ENCODE measurements at regions not wholly inside any gene's neighbourhood (a gene's known extent, or its start where the extent isn't known, plus 50 kb on each side); places are given as distances from the start of the nearest gene placed in this dataset.

DNA sequence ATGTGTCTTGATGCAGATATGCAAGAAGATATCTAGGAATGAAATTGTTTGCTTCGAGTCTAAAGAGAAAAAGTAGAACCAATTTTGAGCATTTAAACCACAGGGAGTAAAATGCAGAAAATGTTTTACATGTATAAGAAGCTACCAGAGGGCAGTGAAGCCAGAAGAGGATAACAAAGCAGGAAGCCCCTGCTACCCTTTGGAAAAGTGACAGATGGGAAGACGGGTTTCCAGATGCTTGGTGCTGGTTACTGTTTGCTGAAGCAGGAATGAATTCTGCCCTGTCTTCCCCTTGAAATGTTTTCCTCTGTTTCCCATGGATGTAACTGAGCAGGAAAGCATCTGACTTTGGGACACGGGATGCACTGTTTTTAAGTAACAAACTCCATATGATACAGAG is 822.2 kb downstream of the MRPL39 start:
- DNase-seq (no peak), ATAC-seq (no peak)
- intact Hi-C loops (cut with DNase I, micrococcal nuclease), result no loop called here
- no peaks in the 10 kb centered on the region for H3K4me1 ChIP-seq (ENCODE audit: low read depth)
- TF ChIP-seq, protein P1, sequence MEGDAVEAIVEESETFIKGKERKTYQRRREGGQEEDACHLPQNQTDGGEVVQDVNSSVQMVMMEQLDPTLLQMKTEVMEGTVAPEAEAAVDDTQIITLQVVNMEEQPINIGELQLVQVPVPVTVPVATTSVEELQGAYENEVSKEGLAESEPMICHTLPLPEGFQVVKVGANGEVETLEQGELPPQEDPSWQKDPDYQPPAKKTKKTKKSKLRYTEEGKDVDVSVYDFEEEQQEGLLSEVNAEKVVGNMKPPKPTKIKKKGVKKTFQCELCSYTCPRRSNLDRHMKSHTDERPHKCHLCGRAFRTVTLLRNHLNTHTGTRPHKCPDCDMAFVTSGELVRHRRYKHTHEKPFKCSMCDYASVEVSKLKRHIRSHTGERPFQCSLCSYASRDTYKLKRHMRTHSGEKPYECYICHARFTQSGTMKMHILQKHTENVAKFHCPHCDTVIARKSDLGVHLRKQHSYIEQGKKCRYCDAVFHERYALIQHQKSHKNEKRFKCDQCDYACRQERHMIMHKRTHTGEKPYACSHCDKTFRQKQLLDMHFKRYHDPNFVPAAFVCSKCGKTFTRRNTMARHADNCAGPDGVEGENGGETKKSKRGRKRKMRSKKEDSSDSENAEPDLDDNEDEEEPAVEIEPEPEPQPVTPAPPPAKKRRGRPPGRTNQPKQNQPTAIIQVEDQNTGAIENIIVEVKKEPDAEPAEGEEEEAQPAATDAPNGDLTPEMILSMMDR (IDR thresholded peaks at IDR 0.05), result no peak
- H3K4me3 ChIP-seq, result no peak overlapping the region
- peaks cover 3% of the 10 kb centered on the region for H3K9me3 ChIP-seq
- no peaks in the 10 kb centered on the region for H3K36me3 ChIP-seq (ENCODE audit: low read depth)

DNA sequence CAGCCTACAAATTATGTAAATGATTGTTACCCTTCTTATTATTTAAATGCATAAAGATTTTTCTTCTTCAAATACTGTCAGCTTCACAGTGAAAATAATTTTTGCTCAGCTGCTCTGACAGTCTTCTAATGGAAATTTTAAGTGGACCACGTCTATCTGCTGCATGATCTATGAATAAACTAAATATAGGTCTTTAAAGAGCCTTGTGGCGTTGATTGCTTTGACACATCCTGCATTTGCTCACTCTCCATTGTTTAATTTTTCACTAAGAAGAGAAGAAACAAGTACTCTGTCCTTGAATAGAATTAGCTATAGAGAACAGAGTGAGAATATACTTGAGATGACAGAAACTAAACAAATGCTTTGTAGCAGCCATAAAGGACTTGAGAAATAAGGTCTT is 826.1 kb downstream of the MRPL39 start:
- ATAC-seq (no peak), DNase-seq (no peak)
- TF ChIP-seq, protein P1 (IDR thresholded peaks at IDR 0.05), result no peak
- Histone ChIP-seq H3K4me3 (no peak overlapping the region), H3K36me3 (ENCODE audit: low read depth) (no peaks in the 10 kb centered on the region), H3K4me1 (ENCODE audit: low read depth) (no peaks in the 10 kb centered on the region), H3K9me3 (peaks cover 6% of the 10 kb centered on the region)
- intact Hi-C loops (cut with DNase I, micrococcal nuclease), result no loop called here

DNA sequence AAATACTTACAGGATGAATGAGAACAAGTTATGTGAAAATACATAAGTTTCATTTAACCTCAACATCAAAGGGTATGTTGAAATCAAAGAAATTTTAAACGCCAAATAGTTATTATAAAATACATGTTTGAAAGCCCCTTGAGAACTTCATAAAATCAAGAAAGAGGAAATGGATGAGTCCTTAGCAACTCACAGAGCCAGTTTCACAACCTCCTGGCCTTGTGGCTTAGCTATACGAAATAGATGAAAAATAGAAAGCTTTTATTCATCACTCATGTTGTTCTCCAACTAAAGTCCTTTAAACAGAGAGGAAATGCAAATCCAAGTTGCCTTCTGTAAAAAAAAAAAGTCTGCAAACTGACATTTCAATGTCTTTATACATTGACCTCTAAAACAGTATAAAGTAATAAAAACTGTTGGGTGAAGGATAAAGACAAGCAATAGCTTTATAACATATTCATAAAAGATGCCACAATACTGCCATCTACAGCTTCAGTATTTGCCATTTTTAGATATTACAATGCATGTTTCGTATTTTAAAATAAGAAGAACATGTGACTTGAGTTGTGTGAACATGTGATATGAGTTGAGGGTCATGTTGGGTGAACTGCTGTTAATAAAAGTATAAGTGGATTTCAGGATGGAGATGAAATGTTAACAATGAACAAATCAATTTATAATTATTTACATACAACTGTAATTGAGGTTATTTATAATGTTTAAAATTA is 847.8 kb downstream of the MRPL39 start:
- DNase-seq (no peak), ATAC-seq (no peak)
- H3K9me3 ChIP-seq, result peaks cover 6% of the 10 kb centered on the region
- H3K4me1 ChIP-seq (ENCODE audit: low read depth), result no peaks in the 10 kb centered on the region
- H3K4me3 ChIP-seq, result no peak overlapping the region
- TF ChIP-seq, protein P1 (IDR thresholded peaks at IDR 0.05), result no peak
- H3K36me3 ChIP-seq (ENCODE audit: low read depth), result no peaks in the 10 kb centered on the region
- intact Hi-C loops (cut with DNase I, micrococcal nuclease), result no loop called here

DNA sequence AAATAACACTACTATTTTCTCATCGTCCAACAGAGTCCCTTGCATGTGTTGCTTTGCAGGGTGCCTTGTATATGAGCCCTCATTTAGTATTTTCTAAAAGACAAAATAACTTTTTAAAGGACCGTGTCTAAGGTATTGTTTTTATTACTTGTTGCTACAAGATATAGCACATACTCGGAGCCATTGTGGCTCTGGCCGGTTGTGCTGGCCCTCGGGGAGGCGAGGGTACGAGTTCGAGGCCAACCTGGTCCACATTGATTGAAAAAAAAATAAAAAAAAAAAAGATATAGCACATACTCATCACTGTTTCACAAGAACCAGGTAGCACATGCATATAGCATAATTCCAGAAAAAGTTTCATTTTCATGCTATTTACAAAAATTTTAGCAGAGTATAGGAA is 869.2 kb downstream of the MRPL39 start:
- intact Hi-C loops (cut with DNase I, micrococcal nuclease), result no loop called here
- H3K4me3 ChIP-seq, result no peak overlapping the region
- H3K36me3 ChIP-seq (ENCODE audit: low read depth), result no peaks in the 10 kb centered on the region
- ATAC-seq (no peak), DNase-seq (no peak)
- H3K4me1 ChIP-seq (ENCODE audit: low read depth), result no peaks in the 10 kb centered on the region
- TF ChIP-seq, protein P1 (IDR thresholded peaks at IDR 0.05), result no peak
- H3K9me3 ChIP-seq, result peaks cover 11% of the 10 kb centered on the region

DNA sequence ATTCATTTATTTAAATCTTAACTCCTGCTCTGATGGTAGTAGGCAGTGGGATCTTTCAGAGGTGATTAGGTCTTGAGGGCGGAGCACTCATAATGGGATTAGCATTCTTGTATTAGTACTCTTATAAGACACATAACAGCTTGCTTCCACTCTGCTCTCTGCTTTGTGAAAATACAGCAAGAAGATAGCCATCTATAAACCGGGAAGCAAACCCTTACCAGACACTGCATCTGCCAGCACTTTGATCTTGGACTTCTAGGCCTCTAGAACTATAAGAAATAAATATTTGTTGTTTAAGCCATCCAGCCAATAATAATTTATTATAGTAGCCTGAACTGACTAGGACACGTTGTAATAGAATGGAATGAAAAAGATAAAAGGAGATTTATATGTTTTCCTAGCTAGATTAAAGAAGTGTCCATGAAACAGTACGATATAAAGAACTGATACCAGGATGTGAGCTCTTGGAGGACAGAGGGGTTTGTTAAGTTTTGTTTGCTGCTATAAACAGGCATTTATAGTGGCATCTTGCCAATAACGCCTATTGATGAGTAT is 869.9 kb downstream of the MRPL39 start:
- TF ChIP-seq, protein P1 (IDR thresholded peaks at IDR 0.05), result no peak
- H3K4me3 ChIP-seq, result no peak overlapping the region
- H3K4me1 ChIP-seq (ENCODE audit: low read depth), result no peaks in the 10 kb centered on the region
- ATAC-seq (no peak), DNase-seq (no peak)
- no peaks in the 10 kb centered on the region for H3K36me3 ChIP-seq (ENCODE audit: low read depth)
- intact Hi-C loops (cut with DNase I, micrococcal nuclease), result no loop called here
- H3K9me3 ChIP-seq, result peaks cover 11% of the 10 kb centered on the region

Measured in mucosa of descending colon (tissue), 3 donors.